ENCODE measurements at regions not wholly inside any gene's neighbourhood (a gene's known extent, or its start where the extent isn't known, plus 50 kb on each side); places are given as distances from the start of the nearest gene placed in this dataset.

DNA sequence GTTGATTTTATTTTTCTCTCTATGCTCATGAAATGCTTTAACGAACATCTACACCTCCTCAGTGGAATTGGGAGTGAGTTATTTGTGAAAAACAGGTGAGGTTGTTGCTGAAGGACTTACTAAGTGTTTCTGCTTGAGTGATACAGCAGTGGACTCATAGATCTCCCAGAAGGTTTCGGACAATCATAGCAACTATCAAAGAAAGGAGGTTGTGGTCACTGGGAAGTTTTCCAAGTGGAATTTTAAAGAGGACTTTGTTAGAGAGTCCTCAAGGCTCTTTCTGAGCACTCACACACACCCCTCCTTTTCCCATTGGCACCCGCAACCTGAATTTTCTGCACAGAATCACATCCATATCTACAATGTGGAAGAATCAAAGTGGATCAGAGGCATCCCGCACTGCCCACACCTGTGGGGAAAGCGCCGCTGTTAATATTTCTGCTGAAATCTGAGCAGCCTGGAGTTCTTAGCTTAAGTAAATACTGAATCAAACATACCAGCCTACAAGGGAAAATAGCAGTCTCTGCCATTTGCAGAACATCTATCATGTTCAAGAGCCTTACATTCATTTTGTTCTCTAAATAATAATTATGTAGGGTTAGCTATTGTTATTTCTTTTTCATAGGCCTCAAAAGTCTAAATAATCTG lies 719.4 kb downstream of the DIAPH3 start:
- TF ChIP-seq, protein P1, sequence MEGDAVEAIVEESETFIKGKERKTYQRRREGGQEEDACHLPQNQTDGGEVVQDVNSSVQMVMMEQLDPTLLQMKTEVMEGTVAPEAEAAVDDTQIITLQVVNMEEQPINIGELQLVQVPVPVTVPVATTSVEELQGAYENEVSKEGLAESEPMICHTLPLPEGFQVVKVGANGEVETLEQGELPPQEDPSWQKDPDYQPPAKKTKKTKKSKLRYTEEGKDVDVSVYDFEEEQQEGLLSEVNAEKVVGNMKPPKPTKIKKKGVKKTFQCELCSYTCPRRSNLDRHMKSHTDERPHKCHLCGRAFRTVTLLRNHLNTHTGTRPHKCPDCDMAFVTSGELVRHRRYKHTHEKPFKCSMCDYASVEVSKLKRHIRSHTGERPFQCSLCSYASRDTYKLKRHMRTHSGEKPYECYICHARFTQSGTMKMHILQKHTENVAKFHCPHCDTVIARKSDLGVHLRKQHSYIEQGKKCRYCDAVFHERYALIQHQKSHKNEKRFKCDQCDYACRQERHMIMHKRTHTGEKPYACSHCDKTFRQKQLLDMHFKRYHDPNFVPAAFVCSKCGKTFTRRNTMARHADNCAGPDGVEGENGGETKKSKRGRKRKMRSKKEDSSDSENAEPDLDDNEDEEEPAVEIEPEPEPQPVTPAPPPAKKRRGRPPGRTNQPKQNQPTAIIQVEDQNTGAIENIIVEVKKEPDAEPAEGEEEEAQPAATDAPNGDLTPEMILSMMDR (IDR thresholded peaks at IDR 0.05), result no peak
- no peak for TF ChIP-seq POLR2AphosphoS5 (IDR thresholded peaks at IDR 0.05)

All from gastroesophageal sphincter (tissue), 3 donors.